Peyer's patch (tissue), 4 donors: ENCODE measurements at regions not wholly inside any gene's neighbourhood (a gene's known extent, or its start where the extent isn't known, plus 50 kb on each side); places are given as distances from the start of the nearest gene placed in this dataset.

Source experiments
- DNase-seq, 3 donors: peaks; one replicate each; pipeline ENCODE4 v3.0.0-alpha.2; 2017 to 2019
- H3K27ac ChIP-seq, 4 donors: fragments of 200-600 bp; sonication (generic); one replicate each; pipeline ENCODE4 v1.5.1; 2016 to 2019
- H3K27me3 ChIP-seq, 2 donors: fragments of 200-600 bp; sonication (generic); one replicate each; pipeline ENCODE4 v1.5.1; 2019
- H3K36me3 ChIP-seq, 3 donors: fragments of 200-600 bp; sonication (generic); one replicate each; pipeline ENCODE4 v1.5.1; 2016 to 2019
- H3K4me1 ChIP-seq, 4 donors: fragments of 200-600 bp; sonication (generic); one replicate each; pipeline ENCODE4 v1.5.1; 2016 to 2019
- H3K4me3 ChIP-seq, 4 donors: fragments of 200-600 bp; sonication (generic); 1 replicate in 3 of 4; 2 replicates in 1 of 4; pipeline ENCODE4 v1.5.1; 2016 to 2019; ENCODE audit warnings: mild to moderate bottlenecking in 1 of 4
- H3K9me3 ChIP-seq, 4 donors: fragments of 200-600 bp; sonication (generic); one replicate each; pipeline ENCODE4 v1.5.1; 2016 to 2019; ENCODE audit warnings: mild to moderate bottlenecking in 1 of 4
- CTCF ChIP-seq, 6 experiments: fragments of 450-650 bp in 4 of 6; fragments of 200-600 bp in 2 of 6; sonication (generic) in 1 of 6; IDR thresholded peaks; one replicate each; pipeline ENCODE4 v1.5.1; 2017 to 2019; ENCODE audit warnings: antibody characterized with exemption in 6 of 6, mild to moderate bottlenecking in 3 of 6, moderate library complexity in 1 of 6
- POLR2A ChIP-seq, 2 donors: fragments of 450-650 bp; IDR thresholded peaks; one replicate each; pipeline ENCODE4 v1.5.1; 2017; ENCODE audit warnings: antibody characterized with exemption in 2 of 2, mild to moderate bottlenecking in 2 of 2, moderate library complexity in 2 of 2

DNA sequence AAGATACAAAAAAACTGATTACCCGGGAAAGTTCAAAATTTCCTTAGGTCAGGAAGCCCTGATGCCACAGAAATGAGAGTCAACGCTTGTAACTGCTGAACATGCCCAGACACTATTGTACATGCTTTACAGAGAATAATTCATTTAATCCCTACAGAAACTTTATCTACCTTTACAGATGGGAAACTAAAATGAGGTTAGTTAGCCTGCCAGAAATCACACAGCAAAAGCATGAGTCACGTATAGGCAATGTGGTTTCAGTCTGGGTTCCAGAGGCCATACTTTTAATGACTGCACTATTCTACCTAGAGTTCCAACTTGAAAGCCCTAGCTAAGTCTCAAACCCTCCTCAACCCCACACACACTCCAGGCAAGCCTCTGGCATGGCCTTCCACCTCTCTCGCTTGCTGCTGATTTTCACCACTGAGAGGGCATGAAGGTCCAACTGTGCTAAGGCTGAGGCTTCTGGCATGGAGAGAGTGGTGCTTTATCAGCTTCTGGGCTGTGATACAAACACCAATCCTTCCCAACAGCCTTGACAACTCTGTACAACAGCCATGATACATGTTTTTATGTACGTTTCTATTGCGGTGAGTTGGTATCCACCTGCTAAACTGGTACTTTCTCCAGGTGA is 1011.2 kb upstream of the GHITM start:
- Histone ChIP-seq H3K27ac (no peak overlapping the region), H3K4me1 (no peaks in the 10 kb centered on the region), H3K9me3 (no peaks in the 10 kb centered on the region), H3K27me3 (no peaks in the 10 kb centered on the region), H3K36me3 (no peaks in the 10 kb centered on the region), H3K4me3 (no peak overlapping the region)
- DNase-seq = no peak
- TF ChIP-seq CTCF (IDR thresholded peaks at IDR 0.05) (no peak), POLR2A (IDR thresholded peaks at IDR 0.05) (no peak)

GRCh38 chr10:83140811-83141210 is 998.5 kb upstream of the GHITM start:
- TF ChIP-seq CTCF (IDR thresholded peaks at IDR 0.05) = no peak
- TF ChIP-seq POLR2A (IDR thresholded peaks at IDR 0.05) = no peak
- no peaks in the 10 kb centered on the region for H3K36me3 ChIP-seq
- H3K9me3 ChIP-seq = no peaks in the 10 kb centered on the region
- H3K27ac ChIP-seq = no peak overlapping the region
- no peak for DNase-seq
- no peaks in the 10 kb centered on the region for H3K4me1 ChIP-seq
- no peak overlapping the region for H3K4me3 ChIP-seq
- no peaks in the 10 kb centered on the region for H3K27me3 ChIP-seq

GRCh38 chr10:83142074-83142563 is 997.2 kb upstream of the GHITM start:
- no peak overlapping the region for H3K27ac ChIP-seq
- no peaks in the 10 kb centered on the region for H3K36me3 ChIP-seq
- TF ChIP-seq CTCF (IDR thresholded peaks at IDR 0.05) = no peak
- no peak for TF ChIP-seq POLR2A (IDR thresholded peaks at IDR 0.05)
- H3K4me3 ChIP-seq = no peak overlapping the region
- no peaks in the 10 kb centered on the region for H3K9me3 ChIP-seq
- H3K27me3 ChIP-seq = no peaks in the 10 kb centered on the region
- no peaks in the 10 kb centered on the region for H3K4me1 ChIP-seq
- DNase-seq = no peak

- Histone ChIP-seq H3K27ac (no peak overlapping the region), H3K27me3 (no peaks in the 10 kb centered on the region), H3K4me1 (no peaks in the 10 kb centered on the region), H3K4me3 (no peak overlapping the region), H3K36me3 (no peaks in the 10 kb centered on the region), H3K9me3 (no peaks in the 10 kb centered on the region)
- TF ChIP-seq CTCF (IDR thresholded peaks at IDR 0.05) (no peak), POLR2A (IDR thresholded peaks at IDR 0.05) (no peak)
- DNase-seq = no peak
Measured at GRCh38 chr10:83144461-83144860, 994.8 kb upstream of the GHITM start.

GRCh38 chr10:83153714-83154113 is 985.6 kb upstream of the GHITM start:
- Histone ChIP-seq H3K9me3 (no peaks in the 10 kb centered on the region), H3K27ac (no peak overlapping the region), H3K4me1 (no peaks in the 10 kb centered on the region), H3K4me3 (no peak overlapping the region), H3K36me3 (no peaks in the 10 kb centered on the region), H3K27me3 (no peaks in the 10 kb centered on the region)
- no peak for DNase-seq
- TF ChIP-seq POLR2A (IDR thresholded peaks at IDR 0.05) (no peak), CTCF (IDR thresholded peaks at IDR 0.05) (no peak)

DNA sequence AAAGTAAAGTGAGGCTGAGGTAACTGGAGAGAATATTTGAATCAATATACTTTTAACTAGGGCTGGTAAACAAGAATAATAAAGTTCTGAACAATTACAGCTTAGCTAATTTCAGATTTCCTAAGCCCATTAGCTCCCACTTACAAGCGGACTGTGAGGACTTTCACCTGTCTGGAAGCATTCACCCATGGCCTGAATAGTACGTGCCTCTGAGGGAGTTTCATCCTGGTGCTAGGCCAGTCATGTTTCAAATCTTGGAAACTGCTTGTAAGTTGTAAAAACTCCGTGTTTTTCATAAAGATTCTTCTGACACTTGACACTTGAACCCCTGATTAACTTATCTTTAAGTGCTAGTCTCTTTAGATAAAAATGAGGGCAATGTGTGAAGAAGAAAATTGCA is 975.2 kb upstream of the GHITM start:
- DNase-seq = no peak
- no peak for TF ChIP-seq POLR2A (IDR thresholded peaks at IDR 0.05)
- no peak for TF ChIP-seq CTCF (IDR thresholded peaks at IDR 0.05)
- peaks cover 0 to 3% (median 0%) of the 10 kb centered on the region in 4 donors for H3K9me3 ChIP-seq
- no peaks in the 10 kb centered on the region for H3K4me1 ChIP-seq
- no peak overlapping the region for H3K27ac ChIP-seq
- H3K36me3 ChIP-seq = no peaks in the 10 kb centered on the region
- H3K4me3 ChIP-seq = no peak overlapping the region
- H3K27me3 ChIP-seq = no peaks in the 10 kb centered on the region
